ENCODE measurements at regions not wholly inside any gene's neighbourhood (a gene's known extent, or its start where the extent isn't known, plus 50 kb on each side); places are given as distances from the start of the nearest gene placed in this dataset.

DNA sequence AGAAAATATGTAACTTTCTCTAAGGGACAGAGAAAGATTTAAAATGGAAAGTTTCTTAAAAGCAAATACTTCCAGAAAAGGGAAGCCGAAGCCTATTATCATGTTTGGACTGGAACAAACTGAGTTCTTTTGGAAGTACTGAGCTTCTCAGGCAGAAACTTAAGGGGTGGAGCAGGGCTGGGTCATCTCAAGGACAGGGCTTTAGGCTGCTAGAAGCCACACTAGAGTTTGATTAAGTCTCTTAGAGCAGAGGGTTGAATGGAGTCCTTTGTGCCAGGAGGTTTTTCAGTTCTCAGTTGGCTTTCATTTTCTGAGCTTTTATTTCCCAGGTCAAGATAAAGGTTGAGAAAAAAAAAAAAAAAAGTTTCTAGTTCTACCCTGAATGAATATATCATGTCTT lies 432.7 kb downstream of the SLITRK5 start:
- no peak for DNase-seq

DNA sequence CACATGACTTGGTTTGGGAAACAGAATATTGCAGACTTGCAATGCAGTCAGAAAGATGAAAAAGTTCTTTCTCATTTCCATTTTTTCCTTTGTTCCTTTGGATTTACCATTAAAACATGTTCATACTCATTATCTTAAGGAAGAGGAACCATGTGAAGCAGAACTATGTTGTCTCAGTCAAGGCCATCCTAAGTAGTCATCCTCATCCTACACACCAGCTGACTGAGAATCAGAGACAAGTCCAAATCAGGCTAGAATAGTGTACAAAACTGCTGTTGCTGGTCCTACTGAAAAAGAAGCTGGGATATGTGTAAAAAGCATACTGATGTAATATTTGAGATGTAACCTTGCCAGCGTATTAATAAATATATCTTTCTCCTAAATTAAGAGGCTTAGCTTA lies 433.4 kb downstream of the SLITRK5 start:
- DNase-seq: no peak

DNA sequence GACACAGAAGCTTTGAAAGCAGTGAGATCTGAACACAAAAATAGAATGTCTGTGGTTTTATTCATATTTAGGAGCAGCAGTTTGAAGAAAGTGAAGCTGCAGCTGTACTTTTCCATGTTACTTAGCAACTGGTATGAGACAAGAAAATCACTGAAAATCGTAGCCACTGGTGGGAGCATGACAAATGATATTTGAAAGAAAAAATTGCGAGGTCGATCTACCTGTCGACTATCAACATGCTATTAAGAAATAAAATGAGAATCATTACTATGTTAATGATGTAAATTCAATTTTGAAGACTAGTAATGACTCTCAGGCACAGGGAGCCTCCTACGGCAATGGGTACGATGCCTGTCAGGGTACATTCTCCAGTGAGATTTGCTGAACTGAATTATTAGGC lies 436.4 kb downstream of the SLITRK5 start:
- peak in 1 of 2 donors; percentile 39 for DNase-seq

DNA sequence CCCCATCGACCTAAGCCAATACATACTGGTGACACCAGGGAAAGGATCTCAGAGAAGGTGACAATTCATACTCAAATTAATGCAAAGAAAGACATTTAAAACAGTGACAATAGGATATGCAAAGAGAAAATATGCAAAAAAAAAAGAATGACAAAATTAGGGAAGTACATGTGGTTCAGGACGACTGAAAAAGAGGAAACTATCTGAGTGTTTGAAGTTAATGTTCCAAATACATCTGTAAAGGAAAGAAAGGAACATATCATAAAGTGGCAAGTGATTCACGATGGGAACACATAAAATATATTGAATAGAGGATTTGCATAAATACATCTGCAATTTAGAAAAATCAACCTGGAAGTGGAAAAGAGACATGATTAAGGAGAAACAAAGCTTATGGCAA lies 441.4 kb downstream of the SLITRK5 start:
- no peak for DNase-seq

DNA sequence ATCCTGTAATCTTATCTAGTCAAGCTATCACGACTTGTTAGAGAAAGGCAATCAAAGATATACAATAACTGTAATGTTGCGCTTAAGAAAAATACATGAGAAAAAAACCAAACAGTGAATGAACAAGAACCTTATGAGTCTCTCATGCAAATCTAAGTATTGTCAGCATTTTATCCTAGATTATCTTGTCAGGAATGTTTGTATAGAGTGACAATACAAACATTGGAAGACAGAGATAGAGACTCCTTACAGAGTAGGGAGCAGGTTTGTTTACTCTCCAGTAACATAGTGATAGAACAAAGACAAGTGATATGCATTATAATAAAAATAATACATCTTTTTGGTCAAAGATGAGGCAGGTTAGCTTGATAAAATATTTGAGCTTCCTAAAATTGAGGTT lies 444.8 kb downstream of the SLITRK5 start:
- no peak for DNase-seq

DNA sequence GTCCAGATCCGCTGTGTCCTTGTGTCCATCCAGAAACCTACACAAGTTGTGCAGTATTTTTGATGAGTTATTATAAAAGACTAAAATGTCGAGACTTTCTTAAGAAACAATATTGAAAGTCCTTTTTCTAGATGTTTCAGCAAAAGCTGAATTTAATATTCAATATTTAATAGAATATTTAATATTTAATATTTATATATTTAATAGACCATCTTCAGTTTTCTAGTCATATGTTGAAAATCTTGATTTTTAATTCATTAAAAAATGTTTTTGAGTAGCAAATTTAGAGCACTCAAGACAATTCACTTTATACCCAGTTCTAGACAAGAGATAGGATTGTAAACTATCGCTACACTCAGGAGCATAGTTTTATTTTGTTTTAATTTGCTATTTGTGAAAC lies 447.8 kb downstream of the SLITRK5 start:
- no peak for DNase-seq

DNA sequence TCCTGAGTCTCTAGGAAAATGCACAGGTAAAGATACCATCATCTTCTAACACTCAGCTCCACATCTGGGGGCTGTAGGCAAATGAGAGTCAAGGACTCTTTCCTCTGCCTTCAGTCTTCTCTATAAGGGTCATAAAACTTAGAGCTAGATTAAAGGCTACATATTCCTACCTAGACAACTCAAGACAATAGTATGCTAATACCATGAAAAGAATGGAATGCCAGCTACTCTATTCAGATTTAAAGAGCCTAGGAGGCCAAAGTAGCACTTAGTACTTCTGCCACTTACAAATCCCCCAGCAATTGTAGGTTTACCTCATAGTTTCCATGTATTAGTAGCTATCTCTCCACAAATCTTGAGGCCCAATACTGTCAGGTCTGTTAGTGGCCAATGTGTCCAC lies 453.0 kb downstream of the SLITRK5 start:
- DNase-seq: no peak

DNA sequence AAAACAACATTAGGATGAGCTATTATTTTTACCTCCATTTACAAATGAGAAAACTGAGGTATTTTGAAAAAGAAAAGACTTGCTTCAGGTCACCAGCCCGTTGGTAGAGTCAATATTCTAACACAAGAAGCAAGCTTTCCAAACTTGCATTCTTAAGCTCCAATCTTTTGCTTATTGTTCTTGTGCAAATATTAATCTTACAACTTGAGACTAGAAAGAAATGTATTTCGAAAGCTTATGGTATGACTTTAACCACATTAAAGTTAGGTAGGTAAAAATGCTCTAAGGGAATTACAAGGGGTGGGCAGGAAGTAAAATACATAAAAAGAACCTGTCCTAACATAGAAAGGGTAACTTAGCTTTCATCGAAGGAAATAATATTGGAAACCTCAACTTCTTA lies 453.9 kb downstream of the SLITRK5 start:
- DNase-seq: no peak

DNA sequence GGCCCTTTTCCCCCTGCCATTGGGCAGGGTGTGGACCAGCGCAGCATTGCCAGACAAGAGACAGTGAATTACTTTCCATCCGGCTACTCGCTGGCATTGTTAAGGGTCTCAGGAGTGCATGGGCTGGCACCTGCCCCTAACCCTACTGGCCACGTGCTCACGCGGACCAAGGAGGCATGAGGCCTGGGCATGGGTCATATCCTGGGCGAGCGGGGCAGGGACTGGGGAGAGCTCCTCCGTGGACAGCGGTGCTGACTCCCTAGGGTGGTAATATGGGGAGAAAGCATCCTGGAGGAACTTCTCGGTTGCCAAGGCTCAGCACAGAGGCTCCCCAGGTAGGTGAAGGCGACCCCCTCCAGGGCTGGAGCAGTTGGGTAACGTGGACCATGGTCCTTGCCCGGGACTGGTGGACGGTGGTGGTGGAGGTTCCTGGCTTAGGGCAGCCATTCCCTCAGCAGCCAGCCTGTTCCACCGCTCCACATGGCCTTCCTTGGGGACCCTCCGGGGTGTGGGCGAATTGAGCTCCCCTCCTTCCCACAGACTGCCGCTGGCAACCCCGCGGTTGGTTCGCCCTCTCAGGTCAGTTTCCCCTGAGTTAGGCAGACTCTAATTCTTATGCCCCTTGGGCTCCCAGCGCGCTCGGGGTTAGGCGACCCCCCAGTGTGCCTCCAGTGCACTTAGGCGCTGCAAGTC lies 465.1 kb downstream of the SLITRK5 start:
- DNase-seq: no peak

DNA sequence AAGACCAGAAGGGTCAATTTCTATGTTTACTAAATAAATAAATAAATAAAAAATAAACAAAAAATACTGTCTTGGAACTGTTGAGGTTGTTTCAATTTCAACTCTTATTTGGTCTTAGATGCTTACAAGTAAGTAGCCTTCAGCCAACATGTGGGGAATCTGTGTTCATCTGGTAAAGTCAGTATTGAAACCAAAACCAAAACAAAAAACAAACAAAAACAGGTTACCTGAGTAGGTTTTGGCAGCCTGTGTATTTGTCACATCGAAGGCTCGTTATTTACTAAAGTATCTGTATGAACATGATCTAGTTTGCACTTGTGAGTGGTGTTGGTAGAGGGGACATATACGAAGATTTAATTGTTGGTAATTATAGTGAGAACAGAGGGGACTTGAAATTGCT lies 471.5 kb downstream of the SLITRK5 start:
- DNase-seq: no peak

DNA sequence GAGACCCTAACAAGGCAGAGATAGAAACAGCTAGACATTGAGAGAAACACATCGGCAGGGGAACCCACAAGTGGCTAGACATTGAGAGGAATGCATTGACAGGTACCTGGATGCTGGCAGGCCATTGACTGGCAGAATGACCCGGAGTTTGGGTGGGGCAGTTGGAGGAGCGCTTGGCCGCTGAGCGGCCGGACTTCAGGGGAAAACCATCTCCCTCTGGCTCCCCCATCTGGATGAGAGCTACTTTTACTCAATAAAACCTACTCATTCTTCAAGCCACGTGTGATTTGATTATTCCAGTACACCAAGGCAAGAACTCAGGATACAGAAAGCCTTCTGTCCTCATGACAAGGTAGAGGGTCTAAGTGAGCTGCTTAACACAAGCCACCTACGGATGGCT lies 473.4 kb downstream of the SLITRK5 start:
- no peak for DNase-seq

DNA sequence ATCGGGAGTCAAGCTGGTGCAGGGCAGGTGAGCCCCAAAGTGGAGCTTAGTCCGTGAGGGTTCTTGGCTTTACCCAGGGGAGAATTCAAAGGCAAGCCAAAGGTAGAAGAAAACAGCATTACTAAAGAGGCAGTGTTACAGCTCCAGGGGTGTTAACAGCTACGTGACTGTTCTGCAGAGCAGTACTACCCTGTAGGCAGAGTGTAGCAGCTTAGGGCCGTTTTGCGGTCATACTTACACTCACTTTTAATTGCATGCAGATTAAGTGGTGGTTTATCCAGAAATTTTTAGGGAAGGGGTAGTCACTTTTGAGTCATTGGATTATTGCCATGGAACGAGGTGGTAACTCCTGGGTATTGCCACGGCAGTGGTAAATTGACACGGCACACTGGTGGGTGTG lies 482.2 kb downstream of the SLITRK5 start:
- no peak for DNase-seq

DNA sequence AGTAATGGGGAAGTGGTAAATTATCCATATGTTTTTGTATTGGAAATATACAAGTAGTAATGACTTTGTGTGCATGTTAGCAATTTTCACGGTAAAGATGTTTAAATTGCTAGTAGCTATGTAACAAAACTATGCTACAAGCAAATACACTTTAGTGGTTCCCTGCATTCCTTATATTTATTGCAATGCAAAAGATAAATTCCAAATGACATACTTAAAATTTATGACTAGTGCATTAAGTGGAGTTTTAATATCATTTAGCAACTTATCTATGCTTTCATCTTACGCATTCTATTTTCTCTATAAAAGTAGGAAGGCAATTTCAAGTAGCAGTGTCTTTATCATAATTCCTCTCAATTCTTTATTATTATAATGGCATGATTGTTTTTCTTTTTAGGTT lies 482.8 kb downstream of the SLITRK5 start:
- no peak for DNase-seq

DNA sequence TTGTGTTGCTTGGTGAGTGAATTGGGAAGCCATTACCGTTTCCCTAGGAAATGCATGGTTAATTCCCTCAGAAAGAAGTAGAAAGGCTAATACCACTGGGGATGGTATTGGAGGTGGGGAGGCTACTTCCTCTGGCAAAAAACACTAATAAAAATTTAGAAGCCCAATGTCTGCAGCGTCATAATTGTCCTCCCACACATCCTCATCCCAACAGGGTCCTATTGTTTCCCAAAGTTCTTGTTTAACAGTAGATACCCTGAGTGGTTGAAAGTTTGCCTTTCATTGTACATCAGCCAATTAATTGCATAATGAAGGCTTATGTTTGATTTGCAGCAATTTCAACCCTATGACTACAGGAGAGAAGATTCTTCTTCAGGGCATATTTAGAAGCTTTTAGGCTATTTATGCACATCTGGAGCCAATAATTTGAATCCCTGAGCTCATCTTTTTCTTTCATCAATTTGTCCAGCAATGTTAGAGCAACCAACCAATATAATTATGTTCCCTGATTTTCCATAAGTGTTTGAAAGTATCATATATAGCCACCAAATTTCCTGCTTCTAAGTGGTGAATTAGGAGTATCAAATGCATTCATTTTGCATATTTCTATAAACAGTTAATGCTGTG lies 491.0 kb downstream of the SLITRK5 start:
- no peak for DNase-seq

DNA sequence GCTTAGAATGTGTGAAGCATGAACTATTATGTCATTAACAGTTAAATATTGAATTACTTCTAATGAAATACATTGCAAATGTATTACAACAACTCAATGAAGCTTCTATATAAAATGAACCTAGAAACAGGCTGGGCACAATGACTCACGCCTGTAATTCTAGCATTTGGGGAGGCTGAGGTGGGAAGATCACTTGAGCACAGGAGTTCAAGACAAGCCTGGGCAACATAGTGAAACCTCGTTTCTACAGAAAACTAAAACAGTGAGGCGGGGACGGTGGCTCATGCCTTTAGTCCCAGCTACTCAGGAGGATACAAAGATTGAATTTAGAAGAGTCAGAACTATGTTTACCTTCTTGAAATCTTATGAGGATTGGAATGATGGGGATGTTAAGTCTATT lies 505.1 kb downstream of the SLITRK5 start:
- no peak for DNase-seq

DNA sequence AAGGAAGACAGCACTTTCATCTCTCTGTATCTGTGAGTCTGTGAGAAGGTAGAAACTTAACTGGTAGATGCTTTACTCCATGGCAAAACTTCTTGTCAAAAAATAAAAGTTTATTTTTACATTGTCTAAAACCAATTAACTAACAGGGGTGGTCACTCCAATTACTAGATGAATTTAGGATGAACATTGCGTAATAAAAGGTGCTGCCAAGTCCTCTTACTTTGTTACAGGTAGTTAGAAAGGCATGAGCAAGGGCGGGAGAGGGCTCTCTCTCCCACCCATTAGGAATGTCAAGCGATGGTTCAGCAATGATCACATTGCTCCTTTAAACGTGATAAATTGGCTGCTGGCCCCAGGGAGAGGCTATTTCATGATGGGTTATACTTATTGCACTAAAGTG lies 512.3 kb downstream of the SLITRK5 start:
- no peak for DNase-seq

DNA sequence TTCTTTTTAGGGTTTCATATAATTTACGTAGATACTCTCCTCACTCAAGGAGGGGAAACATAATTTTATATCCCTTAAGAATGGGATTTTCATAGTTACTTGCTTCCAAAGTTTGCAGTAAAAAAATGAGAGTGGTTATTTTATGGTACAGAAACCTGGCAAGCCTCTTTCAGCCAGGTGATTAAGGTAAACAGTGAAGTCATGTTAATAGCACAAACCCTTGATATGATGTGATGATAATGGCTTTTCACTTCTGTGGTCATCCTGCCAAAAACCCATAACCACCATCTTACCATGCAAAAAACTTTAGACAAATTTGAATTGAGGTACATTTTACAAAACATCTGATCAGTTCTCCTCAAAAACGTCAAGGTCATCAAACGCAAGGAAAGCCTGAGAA lies 517.8 kb downstream of the SLITRK5 start:
- no peak for DNase-seq

DNA sequence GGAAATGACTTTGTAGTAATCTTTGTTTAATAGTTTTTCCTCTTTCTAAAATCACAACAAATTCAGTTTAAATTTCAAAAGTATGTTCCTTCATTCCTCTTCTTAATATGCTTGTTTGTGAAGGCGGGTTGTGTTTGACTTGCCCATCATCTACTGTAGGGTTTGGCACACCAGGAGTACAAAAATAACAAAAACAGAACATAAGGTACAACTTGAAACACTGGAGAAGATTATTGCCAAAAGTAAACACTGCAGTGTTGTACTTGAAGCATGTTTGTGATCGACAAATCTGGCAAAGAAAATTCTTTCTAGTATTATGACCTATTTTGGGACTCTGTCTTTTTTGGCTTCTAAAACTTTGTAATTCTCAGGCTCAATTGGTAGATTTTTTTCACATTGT lies 518.6 kb downstream of the SLITRK5 start:
- no peak for DNase-seq

DNA sequence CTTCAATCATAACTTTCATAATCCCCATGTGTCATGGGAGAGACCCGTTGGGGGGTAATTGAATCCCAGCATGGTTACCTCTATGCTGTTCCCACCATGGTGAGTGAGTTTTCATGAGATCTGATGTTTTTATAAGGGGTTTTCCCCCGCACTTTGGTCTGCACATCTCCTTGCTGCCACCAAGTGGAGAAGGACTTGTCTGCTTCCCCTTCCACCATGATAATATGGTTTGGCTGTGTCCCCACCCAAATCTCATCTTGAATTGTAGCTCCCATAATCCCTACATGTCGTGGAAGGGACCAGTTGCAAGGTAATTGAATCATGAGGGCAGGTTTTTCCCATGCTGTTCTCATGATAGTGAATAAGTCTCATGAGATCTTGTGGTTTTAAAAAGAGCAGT lies 524.9 kb downstream of the SLITRK5 start:
- DNase-seq: no peak

DNA sequence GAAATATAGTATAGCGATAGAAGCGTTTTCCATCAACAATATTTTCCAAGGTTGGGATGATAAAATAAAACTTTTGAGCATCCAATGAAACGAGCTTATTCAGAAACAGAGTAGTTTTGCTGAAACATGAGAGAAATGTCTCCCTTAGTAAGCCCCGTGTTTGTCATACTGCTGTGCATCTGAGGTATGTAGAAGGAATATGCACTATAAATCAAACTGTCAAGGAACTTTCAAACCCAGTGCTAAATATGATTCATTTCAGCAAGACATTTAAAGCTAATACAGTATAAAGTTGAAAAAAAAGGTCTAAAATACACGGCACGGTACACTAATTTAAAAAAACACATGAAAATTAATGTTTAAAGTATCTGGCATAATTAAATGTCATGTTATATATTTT lies 546.2 kb downstream of the SLITRK5 start:
- no peak for DNase-seq

DNA sequence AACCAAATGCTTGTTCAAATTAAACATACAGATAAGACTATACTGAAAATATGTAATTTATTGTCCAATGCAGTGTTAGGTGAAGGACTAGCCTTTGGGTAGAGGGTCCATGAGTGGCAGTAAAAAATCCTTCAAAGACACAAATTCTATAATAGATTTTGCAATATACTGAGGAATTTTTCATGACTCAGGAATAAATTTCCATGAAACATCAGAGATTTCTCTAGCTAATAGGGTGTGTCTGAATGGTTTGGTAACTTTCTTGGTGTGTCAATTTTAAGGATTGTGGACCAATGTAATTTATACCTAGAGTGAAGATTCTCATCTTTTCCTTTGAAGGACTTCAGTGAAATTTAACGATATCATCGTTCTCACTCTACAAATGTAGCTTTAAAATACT lies 546.7 kb downstream of the SLITRK5 start:
- no peak for DNase-seq

DNA sequence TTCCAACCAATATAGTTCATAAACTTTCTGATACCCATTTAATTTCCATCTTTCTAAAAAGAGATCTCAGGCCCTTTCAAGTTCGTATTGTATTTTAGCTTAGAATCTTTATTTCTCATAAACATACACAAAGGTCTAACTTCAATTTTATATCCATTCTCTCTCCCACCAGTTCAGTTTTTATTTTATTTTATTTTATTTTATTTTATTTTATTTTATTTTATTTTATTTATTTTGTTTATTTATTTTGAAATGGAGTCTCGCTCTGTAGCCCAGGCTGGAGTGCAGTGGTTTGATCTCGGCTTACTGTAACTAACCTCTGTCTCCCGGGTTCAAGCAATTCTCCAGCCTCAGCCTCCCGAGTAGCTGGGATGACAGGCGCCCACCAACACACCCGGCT lies 552.8 kb downstream of the SLITRK5 start:
- DNase-seq: no peak

DNA sequence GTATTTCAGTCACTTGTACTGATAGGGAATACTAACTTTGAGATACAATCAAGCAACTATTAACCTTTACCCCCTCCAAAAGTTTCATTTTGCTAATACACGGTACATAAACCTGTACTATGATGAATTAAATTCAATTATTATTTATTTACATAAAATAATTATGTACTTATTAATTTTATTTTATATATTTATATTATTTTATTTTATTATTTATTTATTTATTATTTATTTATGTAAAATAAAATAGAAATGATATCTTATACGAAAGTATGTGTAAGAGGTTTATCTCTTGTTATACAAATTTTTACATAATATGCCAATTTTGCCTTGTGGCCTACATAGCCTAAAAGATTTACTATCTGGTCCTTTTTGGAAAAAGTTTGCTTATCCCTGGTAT lies 564.3 kb downstream of the SLITRK5 start:
- DNase-seq: no peak

DNA sequence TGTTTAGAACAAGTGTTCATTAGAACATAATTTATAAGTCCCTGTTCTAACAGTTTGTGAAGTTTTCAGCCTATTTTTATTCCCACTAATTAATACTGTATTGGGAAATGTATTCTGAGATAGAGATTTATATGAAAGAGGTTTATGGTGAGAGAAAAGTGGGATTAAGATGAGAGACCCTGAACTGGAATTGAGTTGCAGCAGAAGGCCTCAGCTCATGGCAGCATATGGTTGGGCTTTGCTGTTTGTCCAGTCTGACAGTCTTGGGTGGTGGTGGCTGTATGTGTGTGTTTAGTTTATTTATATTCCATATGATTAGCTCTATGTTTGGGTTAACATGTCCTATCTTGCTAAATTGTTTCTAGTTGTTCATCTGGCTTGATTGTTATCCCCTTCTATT lies 575.1 kb downstream of the SLITRK5 start:
- DNase-seq: no peak

DNA sequence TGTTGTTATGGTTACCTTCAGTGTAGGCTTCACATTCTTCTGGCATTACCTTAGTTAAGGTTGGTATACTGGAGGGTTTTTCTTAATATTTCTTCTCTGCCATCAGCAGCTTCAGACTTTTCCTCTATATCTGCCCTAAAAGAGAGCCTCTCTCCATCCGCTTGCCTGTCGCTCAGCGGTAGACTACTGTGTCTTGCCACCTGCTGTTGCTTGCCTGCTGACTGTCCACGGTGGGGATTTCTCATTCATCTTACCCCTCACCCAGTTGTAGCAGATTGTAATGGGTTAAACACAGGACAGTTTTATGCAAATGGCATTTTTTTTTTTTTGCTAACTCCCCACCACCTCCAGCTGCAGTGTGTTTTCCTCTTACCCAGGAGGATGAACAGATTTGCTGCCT lies 577.2 kb downstream of the SLITRK5 start:
- DNase-seq: no peak

All from hippocampal formation (tissue), 2 donors.